ENCODE measurements at regions not wholly inside any gene's neighbourhood (a gene's known extent, or its start where the extent isn't known, plus 50 kb on each side); places are given as distances from the start of the nearest gene placed in this dataset.

DNA sequence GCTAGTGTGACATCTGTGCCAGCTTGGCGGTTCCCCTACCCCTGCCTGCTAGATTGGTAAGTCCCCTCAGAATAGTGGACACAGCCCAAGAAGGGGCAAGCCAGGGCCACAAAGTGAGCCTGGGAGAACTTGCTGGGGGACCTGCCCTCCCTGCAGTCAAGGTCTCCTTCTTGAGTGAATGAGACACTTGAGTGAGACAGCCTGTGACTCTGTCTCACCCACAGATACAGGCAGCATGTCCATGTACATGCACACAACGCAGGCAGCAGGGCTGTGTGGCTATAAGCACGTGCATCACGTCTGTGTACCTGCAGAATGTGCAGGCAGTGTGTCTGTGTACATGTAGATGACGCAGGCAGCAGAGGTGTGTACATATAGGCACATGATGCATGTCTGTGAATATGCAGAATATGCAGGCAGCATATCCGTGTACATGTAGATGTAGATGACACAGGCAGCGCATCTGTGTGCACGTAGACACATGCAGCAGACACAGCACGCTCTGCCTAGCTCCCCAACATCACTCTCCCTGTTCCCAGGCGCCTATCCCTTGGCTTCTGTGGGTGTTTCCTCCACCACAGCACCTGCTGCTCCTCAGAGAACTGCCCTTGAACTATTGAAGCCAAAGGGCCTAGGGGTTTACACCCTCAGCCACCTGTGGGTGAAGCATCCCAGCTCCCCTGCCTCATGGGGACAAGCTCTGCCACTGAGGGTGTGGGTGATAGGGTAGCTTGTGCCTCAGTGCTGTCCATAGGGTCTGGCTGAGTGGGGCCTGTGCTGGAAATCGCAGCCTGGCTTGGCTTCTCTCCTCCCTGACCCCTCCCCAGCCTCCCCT, 147.2 kb upstream of the TWIST2 start:
- TF ChIP-seq, protein P1, sequence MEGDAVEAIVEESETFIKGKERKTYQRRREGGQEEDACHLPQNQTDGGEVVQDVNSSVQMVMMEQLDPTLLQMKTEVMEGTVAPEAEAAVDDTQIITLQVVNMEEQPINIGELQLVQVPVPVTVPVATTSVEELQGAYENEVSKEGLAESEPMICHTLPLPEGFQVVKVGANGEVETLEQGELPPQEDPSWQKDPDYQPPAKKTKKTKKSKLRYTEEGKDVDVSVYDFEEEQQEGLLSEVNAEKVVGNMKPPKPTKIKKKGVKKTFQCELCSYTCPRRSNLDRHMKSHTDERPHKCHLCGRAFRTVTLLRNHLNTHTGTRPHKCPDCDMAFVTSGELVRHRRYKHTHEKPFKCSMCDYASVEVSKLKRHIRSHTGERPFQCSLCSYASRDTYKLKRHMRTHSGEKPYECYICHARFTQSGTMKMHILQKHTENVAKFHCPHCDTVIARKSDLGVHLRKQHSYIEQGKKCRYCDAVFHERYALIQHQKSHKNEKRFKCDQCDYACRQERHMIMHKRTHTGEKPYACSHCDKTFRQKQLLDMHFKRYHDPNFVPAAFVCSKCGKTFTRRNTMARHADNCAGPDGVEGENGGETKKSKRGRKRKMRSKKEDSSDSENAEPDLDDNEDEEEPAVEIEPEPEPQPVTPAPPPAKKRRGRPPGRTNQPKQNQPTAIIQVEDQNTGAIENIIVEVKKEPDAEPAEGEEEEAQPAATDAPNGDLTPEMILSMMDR (IDR thresholded peaks at IDR 0.05) = no peak
- TF ChIP-seq POLR2A (IDR thresholded peaks at IDR 0.05) = no peak
- no peak for TF ChIP-seq EP300 (IDR thresholded peaks at IDR 0.05)
- H3K4me3 ChIP-seq = no peak overlapping the region
- peaks cover 0 to 7% (median 0%) of the 10 kb centered on the region in 4 donors for H3K4me1 ChIP-seq
- no peaks in the 10 kb centered on the region for H3K27me3 ChIP-seq
- DNase-seq (ENCODE audit: low spot score in 2 of 2) = peak in 1 of 2 donors; percentile 3
- H3K36me3 ChIP-seq = no peaks in the 10 kb centered on the region
- no peaks in the 10 kb centered on the region for H3K9me3 ChIP-seq
- no peak overlapping the region for H3K27ac ChIP-seq
- WGBS, 2 donors = 89% methylated on average over 10 to 11 of the region's 11 CpGs

DNA sequence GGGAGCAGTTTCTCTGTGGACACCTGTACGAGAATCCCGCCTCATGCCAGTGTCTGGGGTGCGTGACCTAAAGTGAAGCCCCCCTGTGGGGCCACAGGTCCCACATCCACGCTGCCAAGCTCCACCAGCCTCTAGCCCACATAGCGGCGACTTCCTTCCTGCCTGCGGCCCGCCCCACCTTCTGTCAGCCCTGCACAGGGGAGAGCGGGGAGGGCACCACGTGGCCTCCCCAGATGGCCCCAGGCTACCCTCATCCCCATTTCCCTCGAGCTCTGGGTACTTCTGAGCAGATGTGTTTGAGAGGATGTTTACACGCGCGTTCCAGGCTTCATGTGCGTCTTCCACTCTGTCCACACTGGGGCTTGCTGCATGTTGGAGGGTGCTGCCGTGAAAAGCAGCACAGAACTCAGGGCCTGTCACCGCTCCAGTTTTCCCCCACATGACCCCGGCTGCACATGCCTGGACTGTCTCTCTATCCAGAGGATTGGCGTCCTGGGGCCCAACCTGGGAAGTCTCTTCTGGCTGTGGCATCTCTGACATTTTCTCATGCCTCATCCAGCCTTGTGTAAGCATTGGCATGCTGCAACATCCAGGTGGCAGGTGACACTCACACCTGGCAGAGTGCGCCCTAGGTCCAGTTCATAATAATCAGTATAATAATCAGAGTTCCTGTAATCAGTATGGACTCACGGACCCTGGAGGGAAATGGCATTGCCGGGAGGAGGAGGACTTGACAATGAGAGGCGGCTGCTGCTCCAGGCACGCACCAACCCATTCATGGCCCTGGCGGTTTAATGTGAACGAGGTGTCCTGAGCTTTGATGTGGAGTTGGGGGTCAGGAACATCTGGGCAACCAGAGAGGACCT, 146.3 kb upstream of the TWIST2 start:
- H3K4me1 ChIP-seq = no peaks in the 10 kb centered on the region
- H3K27ac ChIP-seq = no peak overlapping the region
- TF ChIP-seq EP300 (IDR thresholded peaks at IDR 0.05) = no peak
- TF ChIP-seq POLR2A (IDR thresholded peaks at IDR 0.05) = no peak
- TF ChIP-seq, protein P1 (IDR thresholded peaks at IDR 0.05) = no peak
- no peaks in the 10 kb centered on the region for H3K36me3 ChIP-seq
- H3K4me3 ChIP-seq = no peak overlapping the region
- no peaks in the 10 kb centered on the region for H3K27me3 ChIP-seq
- peak in 1 of 2 donors; percentile 3 for DNase-seq (ENCODE audit: low spot score in 2 of 2)
- WGBS, 2 donors = 76 to 77% methylated on average over 24 to 26 of the region's 26 CpGs
- H3K9me3 ChIP-seq = no peaks in the 10 kb centered on the region

DNA sequence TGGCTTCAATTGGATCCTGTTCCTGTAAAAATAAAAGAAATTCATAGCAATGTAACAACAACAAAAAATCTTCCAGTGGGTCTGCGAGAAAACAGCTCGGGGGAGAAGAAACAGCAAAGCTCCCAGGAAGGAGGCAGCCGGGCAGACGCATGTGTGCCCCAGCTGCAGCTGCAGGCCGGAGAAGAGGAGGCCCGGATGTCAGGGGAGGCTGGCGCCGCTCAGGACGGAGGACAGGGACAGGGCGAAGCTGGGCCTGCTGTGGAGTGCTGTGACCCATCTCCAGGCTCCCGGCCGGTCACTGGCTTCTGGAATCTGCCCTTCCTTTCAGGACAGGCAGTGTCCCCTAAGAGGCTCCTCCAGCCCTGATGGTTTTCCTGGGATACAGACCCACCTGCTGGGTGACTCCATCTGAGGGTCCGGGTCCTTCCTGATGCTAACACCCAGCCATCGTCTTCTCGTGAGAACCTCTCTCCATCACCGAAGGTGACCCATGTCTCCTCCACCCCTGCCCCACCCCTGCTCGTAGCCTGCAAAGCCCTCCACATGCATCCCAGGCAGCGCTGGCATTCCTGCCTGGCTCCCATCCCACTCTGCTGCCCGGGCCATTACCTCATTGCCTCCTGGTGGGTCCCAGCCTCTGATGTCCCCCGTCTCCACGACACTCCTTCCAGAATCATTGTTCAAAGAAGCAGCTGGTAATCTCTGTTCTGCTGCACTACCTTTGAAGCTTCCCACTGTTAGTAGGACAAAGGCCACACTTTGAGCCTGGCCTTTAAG, 145.4 kb upstream of the TWIST2 start:
- Histone ChIP-seq H3K4me1 (no peaks in the 10 kb centered on the region), H3K9me3 (no peaks in the 10 kb centered on the region), H3K27ac (no peak overlapping the region), H3K36me3 (no peaks in the 10 kb centered on the region), H3K27me3 (no peaks in the 10 kb centered on the region), H3K4me3 (no peak overlapping the region)
- WGBS, 2 donors = 75 to 87% methylated on average over 19 to 21 of the region's 21 CpGs
- DNase-seq (ENCODE audit: low spot score in 2 of 2) = peak in 1 of 2 donors; percentile 3
- no peak for TF ChIP-seq EP300 (IDR thresholded peaks at IDR 0.05)

DNA sequence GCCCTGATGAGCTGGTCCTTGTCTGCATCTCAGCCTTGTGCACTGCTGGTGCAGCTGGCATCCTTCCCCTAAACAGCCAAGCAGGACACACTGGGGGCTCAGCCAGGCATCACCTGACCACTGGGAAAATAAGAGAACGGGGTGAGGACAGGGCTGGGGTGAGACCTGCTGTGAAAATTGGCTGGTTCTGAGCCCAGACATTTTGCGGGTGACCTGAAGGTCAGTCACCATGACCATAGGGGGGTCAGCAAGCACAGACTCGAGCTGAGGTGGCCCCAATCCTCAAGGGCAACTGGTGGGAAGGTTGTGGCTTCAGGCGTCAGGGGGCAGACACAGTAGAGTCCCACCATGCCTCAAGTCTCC, 144.9 kb upstream of the TWIST2 start:
- H3K36me3 ChIP-seq = no peaks in the 10 kb centered on the region
- TF ChIP-seq POLR2A (IDR thresholded peaks at IDR 0.05) (no peak), EP300 (IDR thresholded peaks at IDR 0.05) (no peak)
- TF ChIP-seq, protein P1 (IDR thresholded peaks at IDR 0.05) = no peak
- WGBS, 2 donors = 85 to 89% methylated on average over 3 to 4 of the region's 4 CpGs
- no peak overlapping the region for H3K4me3 ChIP-seq
- no peaks in the 10 kb centered on the region for H3K27me3 ChIP-seq
- no peak overlapping the region for H3K27ac ChIP-seq
- no peaks in the 10 kb centered on the region for H3K4me1 ChIP-seq
- DNase-seq (ENCODE audit: low spot score in 2 of 2) = peak in 1 of 2 donors; percentile 1
- H3K9me3 ChIP-seq = no peaks in the 10 kb centered on the region

DNA sequence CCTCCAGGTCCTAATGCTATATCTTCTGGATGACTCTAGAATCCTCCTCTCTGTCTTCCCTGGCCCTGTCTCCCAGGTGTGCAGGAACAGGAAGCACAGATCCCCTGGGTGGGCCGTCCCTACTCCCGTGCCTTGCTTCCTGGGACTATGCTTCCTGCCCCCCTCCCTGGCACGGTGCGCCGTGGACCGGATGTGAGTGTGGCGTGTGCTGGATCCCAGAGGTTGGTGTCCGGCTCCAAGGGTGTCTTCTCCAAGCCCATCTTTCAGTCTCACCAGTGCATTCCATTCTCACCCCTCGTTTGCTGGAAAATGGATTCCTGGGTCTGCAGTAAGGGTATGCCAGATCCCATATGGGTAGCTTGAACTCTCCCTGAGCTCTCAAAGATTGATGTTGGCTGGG, 144.4 kb upstream of the TWIST2 start:
- no peaks in the 10 kb centered on the region for H3K36me3 ChIP-seq
- peak in 1 of 2 donors; percentile 1 for DNase-seq (ENCODE audit: low spot score in 2 of 2)
- no peak overlapping the region for H3K4me3 ChIP-seq
- TF ChIP-seq POLR2A (IDR thresholded peaks at IDR 0.05) (no peak), EP300 (IDR thresholded peaks at IDR 0.05) (no peak)
- TF ChIP-seq, protein P1 (IDR thresholded peaks at IDR 0.05) = no peak
- no peaks in the 10 kb centered on the region for H3K9me3 ChIP-seq
- H3K4me1 ChIP-seq = no peaks in the 10 kb centered on the region
- H3K27ac ChIP-seq = no peak overlapping the region
- H3K27me3 ChIP-seq = no peaks in the 10 kb centered on the region
- WGBS, 2 donors = 88 to 92% methylated on average over 9 of the region's 9 CpGs

Data from tibial nerve (tissue), 4 donors.